ENCODE measurements at regions not wholly inside any gene's neighbourhood (a gene's known extent, or its start where the extent isn't known, plus 50 kb on each side); places are given as distances from the start of the nearest gene placed in this dataset.

- TF ChIP-seq, protein P1, sequence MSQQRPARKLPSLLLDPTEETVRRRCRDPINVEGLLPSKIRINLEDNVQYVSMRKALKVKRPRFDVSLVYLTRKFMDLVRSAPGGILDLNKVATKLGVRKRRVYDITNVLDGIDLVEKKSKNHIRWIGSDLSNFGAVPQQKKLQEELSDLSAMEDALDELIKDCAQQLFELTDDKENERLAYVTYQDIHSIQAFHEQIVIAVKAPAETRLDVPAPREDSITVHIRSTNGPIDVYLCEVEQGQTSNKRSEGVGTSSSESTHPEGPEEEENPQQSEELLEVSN (IDR thresholded peaks at IDR 0.05; ENCODE audit: borderline replicate concordance, low read depth): no peak
- TF ChIP-seq, protein P2, sequence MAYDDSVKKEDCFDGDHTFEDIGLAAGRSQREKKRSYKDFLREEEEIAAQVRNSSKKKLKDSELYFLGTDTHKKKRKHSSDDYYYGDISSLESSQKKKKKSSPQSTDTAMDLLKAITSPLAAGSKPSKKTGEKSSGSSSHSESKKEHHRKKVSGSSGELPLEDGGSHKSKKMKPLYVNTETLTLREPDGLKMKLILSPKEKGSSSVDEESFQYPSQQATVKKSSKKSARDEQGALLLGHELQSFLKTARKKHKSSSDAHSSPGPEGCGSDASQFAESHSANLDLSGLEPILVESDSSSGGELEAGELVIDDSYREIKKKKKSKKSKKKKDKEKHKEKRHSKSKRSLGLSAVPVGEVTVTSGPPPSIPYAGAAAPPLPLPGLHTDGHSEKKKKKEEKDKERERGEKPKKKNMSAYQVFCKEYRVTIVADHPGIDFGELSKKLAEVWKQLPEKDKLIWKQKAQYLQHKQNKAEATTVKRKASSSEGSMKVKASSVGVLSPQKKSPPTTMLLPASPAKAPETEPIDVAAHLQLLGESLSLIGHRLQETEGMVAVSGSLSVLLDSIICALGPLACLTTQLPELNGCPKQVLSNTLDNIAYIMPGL (CRISPR knock-in tag; IDR thresholded peaks at IDR 0.05; ENCODE audit: borderline replicate concordance): no peak
- TF ChIP-seq RAD21 (conservative IDR thresholded peaks at IDR 0.05 in 1 of 2, IDR thresholded peaks at IDR 0.05 in 1 of 2) (no peak), MAZ (IDR thresholded peaks at IDR 0.05; ENCODE audit: borderline replicate concordance, low read depth, low read length) (no peak), JUN (IDR thresholded peaks at IDR 0.05) (no peak), POLR2A (IDR thresholded peaks at IDR 0.05; ENCODE audit: low read length) (no peak), KDM1A (IDR thresholded peaks at IDR 0.05; ENCODE audit: low read depth) (no peak), ZSCAN20 (CRISPR knock-in tag; IDR thresholded peaks at IDR 0.05) (no peak), ELK1 (IDR thresholded peaks at IDR 0.05; ENCODE audit: low read depth, low read length) (no peak), RNF2 (IDR thresholded peaks at IDR 0.05; ENCODE audit: borderline replicate concordance, low read depth) (no peak)
- TF ChIP-seq, protein P3, sequence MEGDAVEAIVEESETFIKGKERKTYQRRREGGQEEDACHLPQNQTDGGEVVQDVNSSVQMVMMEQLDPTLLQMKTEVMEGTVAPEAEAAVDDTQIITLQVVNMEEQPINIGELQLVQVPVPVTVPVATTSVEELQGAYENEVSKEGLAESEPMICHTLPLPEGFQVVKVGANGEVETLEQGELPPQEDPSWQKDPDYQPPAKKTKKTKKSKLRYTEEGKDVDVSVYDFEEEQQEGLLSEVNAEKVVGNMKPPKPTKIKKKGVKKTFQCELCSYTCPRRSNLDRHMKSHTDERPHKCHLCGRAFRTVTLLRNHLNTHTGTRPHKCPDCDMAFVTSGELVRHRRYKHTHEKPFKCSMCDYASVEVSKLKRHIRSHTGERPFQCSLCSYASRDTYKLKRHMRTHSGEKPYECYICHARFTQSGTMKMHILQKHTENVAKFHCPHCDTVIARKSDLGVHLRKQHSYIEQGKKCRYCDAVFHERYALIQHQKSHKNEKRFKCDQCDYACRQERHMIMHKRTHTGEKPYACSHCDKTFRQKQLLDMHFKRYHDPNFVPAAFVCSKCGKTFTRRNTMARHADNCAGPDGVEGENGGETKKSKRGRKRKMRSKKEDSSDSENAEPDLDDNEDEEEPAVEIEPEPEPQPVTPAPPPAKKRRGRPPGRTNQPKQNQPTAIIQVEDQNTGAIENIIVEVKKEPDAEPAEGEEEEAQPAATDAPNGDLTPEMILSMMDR (IDR thresholded peaks at IDR 0.05): no peak
Measured at GRCh38 chr6:67129780-67130179, 1422.8 kb upstream of the EYS start.

Measured in A549 (cell line).